CD4-positive, CD25-positive, alpha-beta regulatory T cell (primary cell): ENCODE measurements at regions not wholly inside any gene's neighbourhood (a gene's known extent, or its start where the extent isn't known, plus 50 kb on each side); places are given as distances from the start of the nearest gene placed in this dataset.

Experiments used
- ATAC-seq, 2 donors: fragments of 150-1000 bp; cut with Tn5 transposase; one replicate each; pipeline ENCODE4 v1.10.0; 2021; ENCODE audit warnings: low read depth in 2 of 2, moderate number of reproducible peaks in 2 of 2, moderate library complexity in 1 of 2
- DNase-seq, 3 donors: peaks; one replicate each; pipeline versions ENCODE4 v3.0.0 to v3.0.0-alpha.2; 2012 to 2022; ENCODE audit warnings: mixed read lengths in 1 of 3
- H3K27ac ChIP-seq: one replicate; pipeline ENCODE4 v1.7.0; 2013; ENCODE audit warnings: mild to moderate bottlenecking, low read length; ENCODE audit not compliant: insufficient read depth, poor library complexity, severe bottlenecking
- H3K27me3 ChIP-seq: one replicate; pipeline ENCODE4 v1.7.0; 2013; ENCODE audit warnings: low read length; ENCODE audit not compliant: control insufficient read depth, insufficient read depth
- H3K36me3 ChIP-seq: one replicate; pipeline ENCODE4 v1.7.0; 2013; ENCODE audit warnings: mild to moderate bottlenecking, low read length, moderate library complexity; ENCODE audit not compliant: control insufficient read depth, insufficient read depth
- H3K4me1 ChIP-seq: 2 replicates; pipeline ENCODE4 v1.7.0; 2013; ENCODE audit warnings: mild to moderate bottlenecking, low read length; ENCODE audit not compliant: insufficient read depth, control insufficient read depth, poor library complexity, severe bottlenecking
- H3K4me3 ChIP-seq: one replicate; pipeline ENCODE4 v1.7.0; 2013; ENCODE audit warnings: low read depth, mild to moderate bottlenecking, low read length, moderate library complexity
- H3K9me3 ChIP-seq, 2 experiments: 1 replicate in 1 of 2; 2 replicates in 1 of 2; pipeline ENCODE4 v1.7.0; 2013; ENCODE audit warnings: low read length in 2 of 2, mild to moderate bottlenecking in 1 of 2, moderate library complexity in 1 of 2; ENCODE audit not compliant: control insufficient read depth in 2 of 2
- H3K27ac Mint-ChIP-seq, 3 donors: one replicate each; pipeline ENCODE4 v1.8.0; 2020 to 2022; ENCODE audit warnings: mild to moderate bottlenecking in 3 of 3, mixed read lengths in 3 of 3, moderate library complexity in 2 of 3
- H3K27me3 Mint-ChIP-seq: one replicate; pipeline ENCODE4 v1.8.0; 2022; ENCODE audit warnings: mild to moderate bottlenecking, mixed read lengths
- H3K36me3 Mint-ChIP-seq: one replicate; pipeline ENCODE4 v1.8.0; 2020; ENCODE audit warnings: mixed read lengths
- H3K4me1 Mint-ChIP-seq, 4 donors: one replicate each; pipeline ENCODE4 v1.8.0; 2020 to 2022; ENCODE audit warnings: mixed read lengths in 4 of 4, mild to moderate bottlenecking in 1 of 4
- H3K4me3 Mint-ChIP-seq, 4 donors: one replicate each; pipeline ENCODE4 v1.8.0; 2020 to 2022; ENCODE audit warnings: mild to moderate bottlenecking in 4 of 4, mixed read lengths in 4 of 4, moderate library complexity in 3 of 4
- H3K9me3 Mint-ChIP-seq, 7 donors: one replicate each; pipeline ENCODE4 v1.8.0; 2020 to 2022; ENCODE audit warnings: mixed read lengths in 7 of 7, mild to moderate bottlenecking in 3 of 7, moderate library complexity in 2 of 7

DNA sequence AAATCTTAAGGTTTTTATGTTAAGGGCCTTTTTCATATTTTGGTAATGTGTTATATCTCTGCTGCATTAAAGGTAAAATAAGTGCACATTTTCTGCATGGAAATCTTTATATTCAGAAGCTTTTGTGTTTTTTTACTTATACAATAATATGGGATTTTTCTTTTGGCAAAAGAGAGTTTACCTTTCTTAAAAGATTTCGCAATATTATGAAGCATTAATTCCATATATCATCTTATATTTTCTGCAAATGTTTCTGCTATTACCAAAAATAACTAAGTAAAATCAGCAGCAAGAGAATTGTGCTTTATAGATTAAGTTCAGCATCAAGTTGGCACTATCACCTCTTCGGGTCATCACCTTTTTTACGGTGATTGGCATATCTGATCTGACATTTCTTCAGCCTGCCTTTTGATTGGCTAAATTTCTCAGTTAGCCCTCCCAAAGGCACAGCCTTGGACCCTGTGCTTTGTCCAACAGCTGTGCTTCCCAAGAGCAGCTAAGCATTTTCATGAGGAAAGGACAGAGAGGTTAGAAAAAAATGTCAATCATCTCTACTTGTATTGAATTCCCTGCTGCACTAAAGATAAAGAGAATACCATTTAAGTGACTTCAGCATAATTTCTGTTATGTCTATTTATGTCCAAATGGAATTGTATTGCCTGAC is 767.1 kb upstream of the PRMT6 start:
- no peak overlapping the region for H3K27ac ChIP-seq
- Mint-ChIP-seq H3K9me3 (peaks cover 2 to 14% (median 7%) of the 10 kb centered on the region in 7 donors), H3K27me3 (peaks cover 4% of the 10 kb centered on the region), H3K36me3 (no peaks in the 10 kb centered on the region), H3K27ac (no peak overlapping the region), H3K4me3 (no peak overlapping the region), H3K4me1 (no peaks in the 10 kb centered on the region)
- no peak for DNase-seq
- H3K4me3 ChIP-seq, result no peak overlapping the region
- H3K36me3 ChIP-seq, result no peaks in the 10 kb centered on the region
- no peaks in the 10 kb centered on the region for H3K27me3 ChIP-seq
- no peaks in the 10 kb centered on the region for H3K4me1 ChIP-seq
- H3K9me3 ChIP-seq, result peaks cover 0 to 2% of the 10 kb centered on the region in 2 experiments
- ATAC-seq, result no peak

DNA sequence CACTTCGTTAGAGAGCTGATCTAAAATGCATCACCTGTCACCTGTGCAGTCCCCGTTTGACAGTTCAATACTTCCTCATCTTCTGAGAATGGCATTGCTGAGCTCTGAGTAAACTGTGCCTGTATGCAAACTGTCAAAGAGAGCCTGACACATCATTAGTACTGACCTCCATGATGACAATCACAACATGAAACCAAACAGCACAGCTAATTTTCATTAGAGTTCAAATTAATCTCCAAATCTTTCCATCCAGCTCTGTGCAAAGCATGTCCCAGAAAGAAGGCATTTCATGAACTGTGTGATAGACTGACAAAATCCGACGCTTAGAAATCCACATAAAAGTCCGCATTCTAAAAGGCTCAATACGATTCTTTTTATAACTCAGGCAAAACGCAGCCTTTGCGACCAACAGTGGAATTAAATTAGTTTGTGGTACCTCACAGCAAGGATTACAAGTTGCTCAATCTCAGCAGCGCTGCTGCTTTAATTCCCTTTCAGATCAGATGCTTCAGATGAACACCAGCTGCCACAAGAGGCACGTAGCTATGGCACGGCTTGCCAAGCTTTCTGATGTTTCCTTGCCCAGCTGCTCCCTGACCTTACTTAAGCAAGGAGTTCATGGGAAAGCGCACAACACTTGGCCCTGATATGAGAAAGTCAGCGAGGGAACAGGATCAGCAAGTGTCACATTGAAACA is 765.5 kb upstream of the PRMT6 start:
- no peaks in the 10 kb centered on the region for H3K36me3 ChIP-seq
- Mint-ChIP-seq H3K4me3 (no peak overlapping the region), H3K36me3 (no peaks in the 10 kb centered on the region), H3K4me1 (no peaks in the 10 kb centered on the region), H3K27me3 (peaks cover 4% of the 10 kb centered on the region), H3K9me3 (peaks cover 2 to 9% (median 7%) of the 10 kb centered on the region in 7 donors), H3K27ac (no peak overlapping the region)
- H3K4me1 ChIP-seq, result no peaks in the 10 kb centered on the region
- H3K27ac ChIP-seq, result no peak overlapping the region
- no peaks in the 10 kb centered on the region for H3K27me3 ChIP-seq
- peaks cover 0 to 2% of the 10 kb centered on the region in 2 experiments for H3K9me3 ChIP-seq
- no peak overlapping the region for H3K4me3 ChIP-seq
- ATAC-seq, result no peak
- no peak for DNase-seq

DNA sequence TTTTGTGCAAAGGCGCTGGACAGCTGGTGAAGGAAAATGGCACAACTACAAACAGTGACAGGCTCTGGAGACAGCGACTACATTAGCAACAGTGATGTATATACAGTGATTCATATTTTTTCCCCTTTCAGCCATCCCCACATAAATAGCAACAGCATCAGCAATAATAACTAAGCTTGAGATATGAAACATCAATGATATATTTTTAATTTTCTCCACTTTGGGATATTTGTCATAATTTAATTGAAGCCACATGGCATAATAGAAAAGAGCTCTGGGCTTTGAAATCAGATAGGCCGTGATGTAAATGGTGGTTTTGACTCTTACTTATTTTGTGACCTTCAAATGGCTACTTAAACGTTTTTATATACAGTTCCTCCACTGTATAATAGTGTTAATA is 764.3 kb upstream of the PRMT6 start:
- H3K4me3 Mint-ChIP-seq, result peak overlapping the region in 1 of 4 donors; percentile 47
- no peaks in the 10 kb centered on the region for H3K36me3 Mint-ChIP-seq
- DNase-seq (no peak), ATAC-seq (no peak)
- H3K4me3 ChIP-seq, result no peak overlapping the region
- no peaks in the 10 kb centered on the region for H3K36me3 ChIP-seq
- H3K4me1 ChIP-seq, result no peaks in the 10 kb centered on the region
- H3K27me3 ChIP-seq, result no peaks in the 10 kb centered on the region
- no peak overlapping the region for H3K27ac Mint-ChIP-seq
- H3K27ac ChIP-seq, result no peak overlapping the region
- no peaks in the 10 kb centered on the region for H3K4me1 Mint-ChIP-seq
- H3K9me3 ChIP-seq, result peaks cover 0 to 2% of the 10 kb centered on the region in 2 experiments
- peaks cover 2 to 16% (median 3%) of the 10 kb centered on the region in 7 donors for H3K9me3 Mint-ChIP-seq
- no peaks in the 10 kb centered on the region for H3K27me3 Mint-ChIP-seq

DNA sequence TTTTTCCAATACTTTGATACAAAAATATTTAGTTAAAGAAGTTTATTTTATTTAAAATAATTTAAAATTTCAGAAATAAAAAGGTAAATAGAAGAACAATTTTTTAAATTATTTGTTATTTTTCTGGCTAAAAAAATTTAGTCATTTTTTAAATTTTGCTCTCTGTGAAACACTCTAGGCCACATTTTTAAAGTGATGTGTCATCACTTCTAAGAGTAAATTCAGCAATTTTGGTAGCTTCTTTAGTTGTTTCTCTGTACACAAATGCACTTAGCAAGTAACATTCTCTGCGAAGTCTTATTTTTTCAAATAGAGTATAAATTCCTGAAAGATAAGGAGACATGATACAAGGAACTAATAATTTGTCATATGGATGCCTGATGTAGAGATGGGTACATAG is 760.0 kb upstream of the PRMT6 start:
- Mint-ChIP-seq H3K4me1 (peaks cover 0 to 4% (median 0%) of the 10 kb centered on the region in 4 donors), H3K36me3 (no peaks in the 10 kb centered on the region), H3K27ac (no peak overlapping the region), H3K4me3 (no peak overlapping the region), H3K27me3 (no peaks in the 10 kb centered on the region), H3K9me3 (peaks cover 0 to 13% (median 6%) of the 10 kb centered on the region in 7 donors)
- ATAC-seq, result no peak
- Histone ChIP-seq H3K9me3 (no peaks in the 10 kb centered on the region), H3K36me3 (no peaks in the 10 kb centered on the region), H3K4me1 (no peaks in the 10 kb centered on the region), H3K27ac (no peak overlapping the region), H3K4me3 (no peak overlapping the region), H3K27me3 (no peaks in the 10 kb centered on the region)
- no peak for DNase-seq

DNA sequence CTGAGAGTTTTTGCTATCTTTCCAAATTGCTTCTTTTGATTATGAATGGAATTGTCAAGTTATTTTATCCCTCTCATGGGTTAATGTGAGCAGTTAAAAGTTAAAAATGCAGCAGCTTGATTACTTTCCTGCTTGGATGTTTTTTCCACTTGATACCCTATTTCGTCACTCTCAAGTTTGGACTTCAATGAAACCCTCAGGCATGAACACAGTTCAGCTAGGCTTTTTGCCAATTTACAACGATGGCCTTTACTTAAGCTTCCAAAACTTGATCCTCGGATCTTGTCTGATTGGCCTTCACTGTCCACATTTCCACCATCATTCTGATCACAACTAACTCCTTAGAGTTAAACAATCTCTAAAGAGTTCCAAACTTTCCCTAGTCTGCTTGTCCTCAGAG is 752.4 kb upstream of the PRMT6 start:
- no peaks in the 10 kb centered on the region for H3K36me3 Mint-ChIP-seq

DNA sequence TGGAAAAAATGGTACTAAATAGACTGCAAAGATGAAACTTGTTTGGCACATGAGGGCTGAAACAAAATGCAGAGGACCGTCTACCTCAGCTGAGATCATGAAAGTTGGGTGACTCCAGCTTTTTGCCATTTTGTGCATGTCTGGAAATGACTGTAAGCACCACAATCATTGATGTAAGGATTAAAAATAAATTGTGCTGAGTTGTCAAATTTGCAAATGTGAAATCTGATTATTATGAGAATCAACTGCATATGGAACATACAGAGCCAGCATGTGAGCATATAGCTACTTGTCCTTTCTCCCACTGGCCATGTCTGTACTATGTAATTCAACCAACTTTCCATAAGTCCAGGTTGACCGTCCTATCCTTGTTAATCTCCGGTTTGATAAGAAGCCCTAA is 736.9 kb upstream of the PRMT6 start:
- no peak for ATAC-seq

More for the DNA sequence above, 752.4 kb upstream of the PRMT6 start:
- Mint-ChIP-seq H3K4me3 (no peak overlapping the region), H3K9me3 (peaks cover 2 to 28% (median 10%) of the 10 kb centered on the region in 7 donors), H3K27me3 (no peaks in the 10 kb centered on the region), H3K27ac (no peak overlapping the region), H3K4me1 (no peaks in the 10 kb centered on the region)
- H3K27me3 ChIP-seq, result no peaks in the 10 kb centered on the region
- H3K9me3 ChIP-seq, result peaks cover 6 to 16% of the 10 kb centered on the region in 2 experiments
- H3K4me3 ChIP-seq, result no peak overlapping the region
- no peaks in the 10 kb centered on the region for H3K4me1 ChIP-seq
- ATAC-seq (no peak), DNase-seq (no peak)
- no peak overlapping the region for H3K27ac ChIP-seq
- H3K36me3 ChIP-seq, result no peaks in the 10 kb centered on the region

DNA sequence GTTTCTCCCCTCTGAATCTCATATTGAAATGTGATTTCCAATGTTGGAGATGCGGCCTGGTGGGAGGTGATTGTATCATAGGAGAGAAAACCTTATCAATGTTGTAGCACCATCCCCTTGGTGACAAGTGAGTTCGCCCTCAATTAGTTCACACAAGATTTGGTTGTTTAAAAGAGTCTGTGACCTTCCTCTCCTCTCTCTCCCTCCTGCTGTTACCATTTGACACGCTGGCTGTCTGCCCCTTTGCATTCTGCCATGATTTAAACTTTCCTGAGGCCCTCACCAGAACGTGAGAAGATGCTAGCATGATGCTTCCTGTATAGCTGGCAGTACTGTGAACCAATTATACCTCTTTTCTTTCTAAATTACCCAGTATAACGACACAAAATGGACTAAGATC is 730.9 kb upstream of the PRMT6 start:
- ATAC-seq, result no peak
- Histone ChIP-seq H3K4me3 (no peak overlapping the region), H3K4me1 (no peaks in the 10 kb centered on the region), H3K9me3 (no peaks in the 10 kb centered on the region), H3K27ac (no peak overlapping the region), H3K36me3 (no peaks in the 10 kb centered on the region), H3K27me3 (no peaks in the 10 kb centered on the region)
- Mint-ChIP-seq H3K9me3 (peaks cover 0 to 11% (median 8%) of the 10 kb centered on the region in 7 donors), H3K4me1 (no peaks in the 10 kb centered on the region), H3K27ac (no peak overlapping the region), H3K4me3 (no peak overlapping the region), H3K27me3 (no peaks in the 10 kb centered on the region), H3K36me3 (no peaks in the 10 kb centered on the region)
- DNase-seq, result no peak

More for the DNA sequence above, 736.9 kb upstream of the PRMT6 start:
- no peaks in the 10 kb centered on the region for H3K36me3 Mint-ChIP-seq
- Histone ChIP-seq H3K4me1 (no peaks in the 10 kb centered on the region), H3K27ac (no peak overlapping the region), H3K4me3 (no peak overlapping the region), H3K36me3 (no peaks in the 10 kb centered on the region), H3K27me3 (no peaks in the 10 kb centered on the region), H3K9me3 (no peaks in the 10 kb centered on the region)
- H3K9me3 Mint-ChIP-seq, result peaks cover 0 to 25% (median 5%) of the 10 kb centered on the region in 7 donors
- H3K4me3 Mint-ChIP-seq, result no peak overlapping the region
- H3K27me3 Mint-ChIP-seq, result no peaks in the 10 kb centered on the region
- H3K27ac Mint-ChIP-seq, result no peak overlapping the region
- DNase-seq, result no peak
- no peaks in the 10 kb centered on the region for H3K4me1 Mint-ChIP-seq

DNA sequence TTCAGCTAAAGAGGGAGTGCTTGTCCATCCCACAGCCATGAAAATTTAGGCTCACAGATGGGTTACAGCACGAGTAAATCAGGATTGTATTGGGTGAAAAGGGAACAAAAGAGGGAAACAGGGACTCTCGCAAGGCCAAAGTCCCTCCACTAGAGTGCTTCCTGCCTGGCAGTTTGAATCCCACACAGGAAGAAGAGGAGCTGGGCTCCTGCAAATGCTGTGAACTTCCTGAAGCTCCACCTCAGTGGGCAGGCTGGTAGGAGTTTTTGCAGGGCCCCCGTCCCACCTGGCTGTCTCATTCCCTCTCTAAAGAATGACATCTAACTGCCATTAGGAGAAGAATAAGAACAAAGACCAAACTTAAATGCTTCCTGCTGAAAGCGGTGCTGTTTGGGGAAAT is 712.0 kb upstream of the PRMT6 start:
- Histone ChIP-seq H3K9me3 (peaks cover 0 to 12% of the 10 kb centered on the region in 2 experiments), H3K36me3 (no peaks in the 10 kb centered on the region), H3K4me3 (no peak overlapping the region), H3K27me3 (no peaks in the 10 kb centered on the region), H3K4me1 (no peaks in the 10 kb centered on the region), H3K27ac (no peak overlapping the region)
- ATAC-seq (no peak), DNase-seq (no peak)
- no peaks in the 10 kb centered on the region for H3K4me1 Mint-ChIP-seq
- no peaks in the 10 kb centered on the region for H3K36me3 Mint-ChIP-seq
- H3K9me3 Mint-ChIP-seq, result peaks cover 0 to 19% (median 4%) of the 10 kb centered on the region in 7 donors
- H3K27ac Mint-ChIP-seq, result no peak overlapping the region
- H3K4me3 Mint-ChIP-seq, result no peak overlapping the region
- H3K27me3 Mint-ChIP-seq, result peaks cover 6% of the 10 kb centered on the region
